ENCODE measurements at regions not wholly inside any gene's neighbourhood (a gene's known extent, or its start where the extent isn't known, plus 50 kb on each side); places are given as distances from the start of the nearest gene placed in this dataset.

GRCh38 chr14:42628602-42629001 is 1021.9 kb downstream of the LRFN5 start:
- no peak for DNase-seq

GRCh38 chr14:42626986-42627385 is 1020.3 kb downstream of the LRFN5 start:
- DNase-seq = no peak

GRCh38 chr14:42624980-42625761 is 1018.5 kb downstream of the LRFN5 start:
- DNase-seq = no peak

- DNase-seq = no peak
Measured at GRCh38 chr14:42617005-42617404, 1010.3 kb downstream of the LRFN5 start.

- no peak for DNase-seq
Measured at GRCh38 chr14:42606839-42607238, 1000.2 kb downstream of the LRFN5 start.

GRCh38 chr14:42602336-42602845 is 995.7 kb downstream of the LRFN5 start:
- DNase-seq = no peak

- no peak for DNase-seq
Measured at GRCh38 chr14:42572032-42572431, 965.4 kb downstream of the LRFN5 start.

GRCh38 chr14:42569227-42569626 is 962.6 kb downstream of the LRFN5 start:
- no peak for DNase-seq

- DNase-seq = no peak
Measured at GRCh38 chr14:42565556-42565955, 958.9 kb downstream of the LRFN5 start.

- no peak for DNase-seq
Measured at GRCh38 chr14:42563313-42563712, 956.6 kb downstream of the LRFN5 start.

GRCh38 chr14:42556551-42556950 is 949.9 kb downstream of the LRFN5 start:
- DNase-seq = no peak

- DNase-seq = no peak
Measured at GRCh38 chr14:42555365-42555764, 948.7 kb downstream of the LRFN5 start.

- DNase-seq = no peak
Measured at GRCh38 chr14:42554091-42554490, 947.4 kb downstream of the LRFN5 start.

GRCh38 chr14:42550310-42550709 is 943.6 kb downstream of the LRFN5 start:
- DNase-seq = no peak

- no peak for DNase-seq
Measured at GRCh38 chr14:42548349-42548748, 941.7 kb downstream of the LRFN5 start.

- DNase-seq = peak; percentile 20
Measured at GRCh38 chr14:42545636-42546035, 939.0 kb downstream of the LRFN5 start.

- peak; percentile 4 for DNase-seq
Measured at GRCh38 chr14:42541535-42542001, 934.9 kb downstream of the LRFN5 start.

- DNase-seq = no peak
Measured at GRCh38 chr14:42535397-42535796, 928.7 kb downstream of the LRFN5 start.

GRCh38 chr14:42533476-42533875 is 926.8 kb downstream of the LRFN5 start:
- DNase-seq = no peak

GRCh38 chr14:42532194-42532593 is 925.5 kb downstream of the LRFN5 start:
- DNase-seq = no peak

GRCh38 chr14:42527141-42527540 is 920.5 kb downstream of the LRFN5 start:
- DNase-seq = no peak

GRCh38 chr14:42523666-42524065 is 917.0 kb downstream of the LRFN5 start:
- peak; percentile 10 for DNase-seq

GRCh38 chr14:42517806-42518500 is 911.3 kb downstream of the LRFN5 start:
- no peak for DNase-seq
